Kidney (tissue), 13 donors: ENCODE measurements at regions not wholly inside any gene's neighbourhood (a gene's known extent, or its start where the extent isn't known, plus 50 kb on each side); places are given as distances from the start of the nearest gene placed in this dataset.

Source experiments
- DNase-seq, 5 donors: peaks; one replicate each; pipeline ENCODE4 v3.0.0-alpha.2; 2013 to 2020
- FAIRE-seq: peaks from 2 replicates; lab custom pipeline; 2012; peaks lifted over from hg19 to GRCh38; lab: Jason Lieb, UNC
- H3K27ac ChIP-seq, 2 donors: one replicate each; pipeline ENCODE4 v1.7.0; 2013; ENCODE audit warnings: low read depth in 2 of 2, low read length in 2 of 2, inconsistent platforms in 1 of 2
- H3K27me3 ChIP-seq: one replicate; pipeline ENCODE4 v1.7.1; 2013; ENCODE audit warnings: low read length, inconsistent platforms; ENCODE audit not compliant: control insufficient read depth, insufficient read depth
- H3K36me3 ChIP-seq, 3 donors: one replicate each; pipeline versions ENCODE4 v1.7.0 to v1.7.1; 2013; ENCODE audit warnings: low read length in 3 of 3, control low read depth in 1 of 3, inconsistent platforms in 1 of 3; ENCODE audit not compliant: insufficient read depth in 3 of 3, control insufficient read depth in 2 of 3
- H3K4me1 ChIP-seq, 3 donors: one replicate each; pipeline versions ENCODE4 v1.7.0 to v1.7.1; 2013; ENCODE audit warnings: low read length in 3 of 3, inconsistent platforms in 1 of 3, low read depth in 1 of 3; ENCODE audit not compliant: control insufficient read depth in 2 of 3, insufficient read depth in 2 of 3
- H3K4me3 ChIP-seq, 3 donors: one replicate each; pipeline versions ENCODE4 v1.7.0 to v1.8.1; 2013; ENCODE audit warnings: low read length in 3 of 3, control low read depth in 1 of 3, inconsistent platforms in 1 of 3
- H3K9ac ChIP-seq, 3 donors: one replicate each; pipeline versions ENCODE4 v1.7.0 to v1.7.1; 2013; ENCODE audit warnings: low read length in 3 of 3, control low read depth in 1 of 3, inconsistent platforms in 1 of 3
- H3K9me3 ChIP-seq, 3 donors: one replicate each; pipeline versions ENCODE4 v1.7.0 to v1.7.1; 2013; ENCODE audit warnings: low read length in 3 of 3, control low read depth in 1 of 3, inconsistent platforms in 1 of 3; ENCODE audit not compliant: control insufficient read depth in 2 of 3, insufficient read depth in 1 of 3
- intact Hi-C: fragments of 100-400 bp; cut with DNase I; formaldehyde crosslinking; loops from one replicate; pipeline ENCODE4 v1.11.1; 2022
- TF ChIP-seq, protein P1 (sequence below): IDR thresholded peaks from 3 replicates; pipeline ENCODE4 v1.5.1; 2012; ENCODE audit warnings: mild to moderate bottlenecking, moderate library complexity, borderline replicate concordance; ENCODE audit not compliant: insufficient read depth; ENCODE audit errors: extremely low read depth
- donor health status: control.
- donor health status: control.
- donor health status: control.
- donor health status: control.
- donor health status: control.
- donor health status: DM: yes; HTN: yes; CAD: no.
- donor health status: Normal renal cell carcinoma (clear cell type).

DNA sequence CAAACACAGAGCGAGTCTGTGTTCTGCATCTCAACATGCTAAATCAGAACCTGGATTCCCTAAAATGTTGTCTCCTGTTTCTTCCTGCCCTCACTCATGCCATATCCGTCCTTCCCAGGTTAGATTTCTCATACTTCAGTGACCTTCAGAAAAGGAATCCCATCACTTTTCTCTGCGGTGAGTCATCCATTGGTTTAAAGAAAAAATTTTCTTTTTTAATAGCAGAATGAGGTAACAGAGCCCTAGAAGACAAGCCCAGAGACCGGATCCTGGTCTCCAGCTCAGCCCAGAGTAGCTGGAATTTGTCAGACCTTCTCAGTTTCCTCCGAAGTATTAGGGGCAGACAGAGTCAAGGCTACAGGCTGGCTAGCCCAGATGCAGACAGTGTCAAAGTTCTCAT lies 143.2 kb upstream of the DMRT1 start:
- H3K4me3 ChIP-seq: no peak overlapping the region
- H3K27ac ChIP-seq: no peak overlapping the region
- TF ChIP-seq, protein P1, sequence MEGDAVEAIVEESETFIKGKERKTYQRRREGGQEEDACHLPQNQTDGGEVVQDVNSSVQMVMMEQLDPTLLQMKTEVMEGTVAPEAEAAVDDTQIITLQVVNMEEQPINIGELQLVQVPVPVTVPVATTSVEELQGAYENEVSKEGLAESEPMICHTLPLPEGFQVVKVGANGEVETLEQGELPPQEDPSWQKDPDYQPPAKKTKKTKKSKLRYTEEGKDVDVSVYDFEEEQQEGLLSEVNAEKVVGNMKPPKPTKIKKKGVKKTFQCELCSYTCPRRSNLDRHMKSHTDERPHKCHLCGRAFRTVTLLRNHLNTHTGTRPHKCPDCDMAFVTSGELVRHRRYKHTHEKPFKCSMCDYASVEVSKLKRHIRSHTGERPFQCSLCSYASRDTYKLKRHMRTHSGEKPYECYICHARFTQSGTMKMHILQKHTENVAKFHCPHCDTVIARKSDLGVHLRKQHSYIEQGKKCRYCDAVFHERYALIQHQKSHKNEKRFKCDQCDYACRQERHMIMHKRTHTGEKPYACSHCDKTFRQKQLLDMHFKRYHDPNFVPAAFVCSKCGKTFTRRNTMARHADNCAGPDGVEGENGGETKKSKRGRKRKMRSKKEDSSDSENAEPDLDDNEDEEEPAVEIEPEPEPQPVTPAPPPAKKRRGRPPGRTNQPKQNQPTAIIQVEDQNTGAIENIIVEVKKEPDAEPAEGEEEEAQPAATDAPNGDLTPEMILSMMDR: no peak
- H3K27me3 ChIP-seq: no peaks in the 10 kb centered on the region
- intact Hi-C loops: no loop called here
- no peak for DNase-seq
- H3K36me3 ChIP-seq: no peaks in the 10 kb centered on the region
- peaks cover 0 to 28% (median 23%) of the 10 kb centered on the region in 3 donors for H3K4me1 ChIP-seq
- no peak overlapping the region for H3K9ac ChIP-seq
- H3K9me3 ChIP-seq: no peaks in the 10 kb centered on the region
- FAIRE-seq: no peak

DNA sequence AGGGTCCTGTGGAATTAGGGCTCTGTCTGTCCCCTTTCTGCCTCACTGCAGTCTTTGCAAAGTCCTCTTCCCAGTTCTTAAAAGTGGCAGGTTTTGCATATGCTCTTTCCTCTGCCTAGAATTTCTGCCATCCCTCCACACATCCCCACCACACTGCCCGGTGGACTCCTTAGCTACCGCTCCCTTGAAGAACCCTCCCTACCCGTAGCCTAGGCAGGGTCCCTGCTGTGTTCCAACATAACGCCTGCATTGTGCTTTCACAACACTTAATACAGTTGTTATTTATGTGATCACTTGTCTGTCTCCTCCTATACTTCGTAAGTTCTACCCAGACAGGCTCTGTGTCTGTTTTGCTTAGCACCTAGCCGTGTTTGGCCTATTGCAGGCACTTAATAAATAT lies 142.5 kb upstream of the DMRT1 start:
- TF ChIP-seq, protein P1: no peak
- Histone ChIP-seq H3K36me3 (no peaks in the 10 kb centered on the region), H3K4me3 (no peak overlapping the region), H3K27ac (no peak overlapping the region), H3K9me3 (no peaks in the 10 kb centered on the region), H3K27me3 (no peaks in the 10 kb centered on the region), H3K4me1 (peaks cover 0 to 23% (median 18%) of the 10 kb centered on the region in 3 donors), H3K9ac (no peak overlapping the region)
- intact Hi-C loops: no loop called here
- no peak for FAIRE-seq
- DNase-seq: no peak

DNA sequence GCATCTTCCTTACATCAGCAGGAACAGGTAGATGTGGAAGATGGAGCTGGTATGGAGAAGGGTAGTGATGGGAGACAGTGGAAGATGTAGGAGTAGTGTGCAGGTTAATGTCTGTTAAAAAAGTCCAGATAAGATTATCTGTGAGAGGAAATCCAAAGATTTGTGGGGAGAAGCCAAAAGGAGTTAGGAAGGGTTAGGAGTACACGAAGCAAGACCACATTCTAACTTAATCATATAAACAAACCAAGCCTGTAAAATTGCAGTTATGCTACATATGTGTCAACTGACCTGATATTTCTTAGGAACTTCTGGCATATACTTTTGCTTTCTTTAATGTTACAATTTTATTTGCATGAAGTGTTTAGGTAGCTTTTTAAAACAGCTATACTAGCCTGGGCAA lies 142.1 kb upstream of the DMRT1 start:
- Histone ChIP-seq H3K4me3 (no peak overlapping the region), H3K27ac (no peak overlapping the region), H3K27me3 (no peaks in the 10 kb centered on the region), H3K9me3 (no peaks in the 10 kb centered on the region), H3K36me3 (no peaks in the 10 kb centered on the region), H3K4me1 (peaks cover 0 to 19% (median 14%) of the 10 kb centered on the region in 3 donors), H3K9ac (no peak overlapping the region)
- FAIRE-seq (no peak), DNase-seq (no peak)
- TF ChIP-seq, protein P1: no peak
- intact Hi-C loops: no loop called here
